GM12872 (cell line): ENCODE measurements at regions not wholly inside any gene's neighbourhood (a gene's known extent, or its start where the extent isn't known, plus 50 kb on each side); places are given as distances from the start of the nearest gene placed in this dataset.
A peak's percentile ranks its signal among the peaks of the same experiment; 100 is the strongest.

ENCODE experiments used
- CTCF ChIP-seq: IDR thresholded peaks from 3 replicates; pipeline ENCODE4 v1.5.1; 2011; ENCODE audit warnings: low read depth, mild to moderate bottlenecking, low read length, moderate library complexity; ENCODE audit not compliant: insufficient read depth

- TF ChIP-seq CTCF, result no peak
These were observed 191.9 kb downstream of the LRIG3 start for GRCh38 chr12:58728397-58728796.

GRCh38 chr12:58731096-58731495 is 189.2 kb downstream of the LRIG3 start:
- no peak for TF ChIP-seq CTCF

- no peak for TF ChIP-seq CTCF
These were observed 187.4 kb downstream of the LRIG3 start for GRCh38 chr12:58732894-58733293.

- TF ChIP-seq CTCF, result 0 out of 3 replicates have a peak, but pooled peaks have one; percentile 4
These were observed 179.1 kb downstream of the LRIG3 start for GRCh38 chr12:58741226-58741625.

- TF ChIP-seq CTCF, result no peak
These were observed 174.8 kb downstream of the LRIG3 start for GRCh38 chr12:58745348-58746125.

- no peak for TF ChIP-seq CTCF
These were observed 172.8 kb downstream of the LRIG3 start for GRCh38 chr12:58747533-58747932.

GRCh38 chr12:58750484-58750883 is 169.8 kb downstream of the LRIG3 start:
- TF ChIP-seq CTCF, result no peak
